Activated T-helper 2 cell treated with anti-CD3 and anti-CD28 coated beads, Interferon-gamma antibody, Interleukin-2, Interleukin-4, amounts not matched to agents 10 μg/mL and 5 μg/mL and 100 μg/mL, durations not matched to agents 14 hours and 24 hours and 36 hours (primary cell): ENCODE measurements at regions not wholly inside any gene's neighbourhood (a gene's known extent, or its start where the extent isn't known, plus 50 kb on each side); places are given as distances from the start of the nearest gene placed in this dataset.

Experiments used
- DNase-seq: peaks from one replicate; pipeline ENCODE4 v3.0.0; 2021; ENCODE audit warnings: low spot score
- H3K27ac Mint-ChIP-seq: one replicate; pipeline ENCODE4 v1.8.0; 2021; ENCODE audit warnings: mixed read lengths
- H3K27me3 Mint-ChIP-seq: one replicate; pipeline ENCODE4 v1.8.0; 2021; ENCODE audit warnings: low read depth, mixed read lengths
- H3K36me3 Mint-ChIP-seq: one replicate; pipeline ENCODE4 v1.8.0; 2021; ENCODE audit warnings: low read depth, mixed read lengths
- H3K4me1 Mint-ChIP-seq: one replicate; pipeline ENCODE4 v1.8.0; 2021; ENCODE audit warnings: low read depth, mixed read lengths
- H3K4me3 Mint-ChIP-seq: one replicate; pipeline ENCODE4 v1.8.0; 2021; ENCODE audit warnings: low read depth, mild to moderate bottlenecking, moderate library complexity, mixed read lengths
- H3K9me3 Mint-ChIP-seq: one replicate; pipeline ENCODE4 v1.8.0; 2021; ENCODE audit warnings: mixed read lengths
- intact Hi-C: fragments of 100-400 bp; cut with micrococcal nuclease; formaldehyde crosslinking; loops from one replicate; pipeline ENCODE4 v1.15.1; 2023

DNA sequence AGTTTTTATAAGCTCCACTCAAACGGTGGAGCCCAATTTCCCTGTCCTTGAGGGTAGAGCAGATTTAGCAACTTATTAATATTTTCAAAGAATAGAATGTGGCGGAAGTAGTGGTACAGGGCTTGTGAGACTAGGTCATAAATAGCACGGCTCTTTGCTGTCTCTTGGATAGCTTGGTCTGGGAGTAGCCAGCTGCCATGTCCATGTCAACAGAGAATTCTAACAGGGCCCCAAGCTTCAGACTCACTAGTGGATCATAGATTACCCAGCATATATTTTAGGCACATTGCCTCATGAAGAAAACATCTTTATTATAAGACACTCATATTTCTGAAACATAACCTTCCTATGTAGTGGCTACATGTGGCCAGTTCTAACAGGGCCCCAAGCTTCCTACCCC lies 755.7 kb downstream of the HDGFL1 start:
- Mint-ChIP-seq H3K9me3 (no peaks in the 10 kb centered on the region), H3K27ac (no peak overlapping the region), H3K27me3 (no peaks in the 10 kb centered on the region), H3K4me1 (no peaks in the 10 kb centered on the region), H3K36me3 (no peaks in the 10 kb centered on the region), H3K4me3 (no peak overlapping the region)
- no peak for DNase-seq
- intact Hi-C loops: no loop called here

DNA sequence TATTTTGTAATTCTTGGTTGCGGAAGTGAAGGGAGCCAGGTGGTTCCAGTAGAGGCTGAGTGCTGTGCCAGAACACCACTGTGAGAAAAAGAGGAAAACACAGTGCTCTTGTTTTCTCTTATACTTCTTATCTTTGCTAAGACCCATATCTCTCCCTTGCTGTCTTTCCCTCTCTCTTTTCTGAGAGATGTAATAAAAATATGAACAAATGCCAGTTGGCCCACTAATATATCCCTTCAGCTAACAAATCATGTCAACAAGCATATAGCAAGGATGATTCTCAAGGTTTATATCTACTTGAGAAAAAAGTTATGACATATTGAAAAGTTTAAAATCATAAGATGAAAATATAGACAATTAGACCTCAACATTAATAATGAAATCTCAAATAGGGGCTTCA lies 758.3 kb downstream of the HDGFL1 start:
- no peaks in the 10 kb centered on the region for H3K27me3 Mint-ChIP-seq
- no peaks in the 10 kb centered on the region for H3K4me1 Mint-ChIP-seq
- no peak overlapping the region for H3K27ac Mint-ChIP-seq
- DNase-seq: no peak
- intact Hi-C loops: no loop called here
- no peak overlapping the region for H3K4me3 Mint-ChIP-seq
- no peaks in the 10 kb centered on the region for H3K9me3 Mint-ChIP-seq
- H3K36me3 Mint-ChIP-seq: no peaks in the 10 kb centered on the region

GRCh38 chr6:23329086-23329485 lies 759.7 kb downstream of the HDGFL1 start:
- H3K27me3 Mint-ChIP-seq: no peaks in the 10 kb centered on the region
- no peaks in the 10 kb centered on the region for H3K9me3 Mint-ChIP-seq
- H3K4me3 Mint-ChIP-seq: no peak overlapping the region
- no peaks in the 10 kb centered on the region for H3K36me3 Mint-ChIP-seq
- H3K4me1 Mint-ChIP-seq: no peaks in the 10 kb centered on the region
- intact Hi-C loops: no loop called here
- no peak for DNase-seq
- no peak overlapping the region for H3K27ac Mint-ChIP-seq

- H3K27ac Mint-ChIP-seq: no peak overlapping the region
Observed at GRCh38 chr6:23330632-23331031, 761.3 kb downstream of the HDGFL1 start.

GRCh38 chr6:23334360-23334759 lies 765.0 kb downstream of the HDGFL1 start:
- Mint-ChIP-seq H3K36me3 (no peaks in the 10 kb centered on the region), H3K4me1 (no peaks in the 10 kb centered on the region), H3K9me3 (no peaks in the 10 kb centered on the region), H3K27me3 (no peaks in the 10 kb centered on the region), H3K27ac (no peak overlapping the region), H3K4me3 (no peak overlapping the region)
- DNase-seq: no peak
- intact Hi-C loops: no loop called here

More at GRCh38 chr6:23330632-23331031, 761.3 kb downstream of the HDGFL1 start:
- no peaks in the 10 kb centered on the region for H3K4me1 Mint-ChIP-seq
- H3K9me3 Mint-ChIP-seq: no peaks in the 10 kb centered on the region
- DNase-seq: no peak
- H3K4me3 Mint-ChIP-seq: no peak overlapping the region
- H3K36me3 Mint-ChIP-seq: no peaks in the 10 kb centered on the region
- intact Hi-C loops: no loop called here
- H3K27me3 Mint-ChIP-seq: no peaks in the 10 kb centered on the region

GRCh38 chr6:23335894-23336293 lies 766.5 kb downstream of the HDGFL1 start:
- no peak for DNase-seq
- Mint-ChIP-seq H3K4me3 (no peak overlapping the region), H3K9me3 (no peaks in the 10 kb centered on the region), H3K27me3 (no peaks in the 10 kb centered on the region), H3K36me3 (no peaks in the 10 kb centered on the region), H3K27ac (no peak overlapping the region), H3K4me1 (no peaks in the 10 kb centered on the region)
- intact Hi-C loops: no loop called here

DNA sequence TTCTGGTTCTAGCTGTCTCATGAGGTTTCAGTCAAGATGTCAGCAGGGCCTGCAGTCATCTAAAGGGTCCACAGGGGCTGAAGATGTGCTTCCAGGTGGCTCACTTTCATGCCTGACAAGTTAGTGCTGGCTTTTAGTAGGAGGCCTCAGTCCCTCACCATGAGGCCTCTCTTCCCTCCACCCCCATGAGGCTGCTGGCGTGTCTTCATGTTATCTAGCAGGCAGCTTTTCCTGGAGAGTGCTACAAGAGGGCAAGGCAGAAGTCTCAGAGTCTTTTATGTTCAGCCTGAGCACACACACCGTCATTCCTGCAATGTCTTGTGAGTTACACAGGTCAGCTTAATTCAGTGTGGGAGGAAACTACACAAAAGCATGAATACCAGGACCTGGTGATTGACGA lies 769.9 kb downstream of the HDGFL1 start:
- H3K27ac Mint-ChIP-seq: no peak overlapping the region
- no peak for DNase-seq
- H3K4me1 Mint-ChIP-seq: no peaks in the 10 kb centered on the region
- intact Hi-C loops: no loop called here
- H3K36me3 Mint-ChIP-seq: no peaks in the 10 kb centered on the region
- H3K27me3 Mint-ChIP-seq: no peaks in the 10 kb centered on the region
- H3K9me3 Mint-ChIP-seq: no peaks in the 10 kb centered on the region
- H3K4me3 Mint-ChIP-seq: no peak overlapping the region

DNA sequence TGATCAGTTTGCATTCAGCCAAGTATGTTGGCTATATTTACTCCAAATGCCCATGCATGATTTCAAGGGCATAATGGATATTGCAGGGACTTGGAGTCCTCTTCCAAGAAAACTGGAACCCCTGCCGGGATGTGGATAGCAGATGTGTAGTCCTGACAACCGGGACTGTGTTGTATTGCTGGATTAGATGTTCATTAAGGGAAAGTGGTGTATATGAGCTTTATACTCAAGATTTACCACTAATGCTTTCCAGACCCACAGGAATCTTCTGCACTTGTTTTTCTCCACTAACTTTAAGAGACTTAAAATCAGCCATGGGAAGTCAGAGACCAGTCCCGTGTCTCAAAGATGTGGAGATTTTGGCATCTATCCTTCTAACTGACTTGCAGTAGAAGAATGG lies 770.9 kb downstream of the HDGFL1 start:
- H3K4me1 Mint-ChIP-seq: no peaks in the 10 kb centered on the region
- no peaks in the 10 kb centered on the region for H3K9me3 Mint-ChIP-seq
- H3K36me3 Mint-ChIP-seq: no peaks in the 10 kb centered on the region
- no peak for DNase-seq
- H3K27me3 Mint-ChIP-seq: no peaks in the 10 kb centered on the region
- no peak overlapping the region for H3K27ac Mint-ChIP-seq
- intact Hi-C loops: no loop called here
- H3K4me3 Mint-ChIP-seq: no peak overlapping the region

DNA sequence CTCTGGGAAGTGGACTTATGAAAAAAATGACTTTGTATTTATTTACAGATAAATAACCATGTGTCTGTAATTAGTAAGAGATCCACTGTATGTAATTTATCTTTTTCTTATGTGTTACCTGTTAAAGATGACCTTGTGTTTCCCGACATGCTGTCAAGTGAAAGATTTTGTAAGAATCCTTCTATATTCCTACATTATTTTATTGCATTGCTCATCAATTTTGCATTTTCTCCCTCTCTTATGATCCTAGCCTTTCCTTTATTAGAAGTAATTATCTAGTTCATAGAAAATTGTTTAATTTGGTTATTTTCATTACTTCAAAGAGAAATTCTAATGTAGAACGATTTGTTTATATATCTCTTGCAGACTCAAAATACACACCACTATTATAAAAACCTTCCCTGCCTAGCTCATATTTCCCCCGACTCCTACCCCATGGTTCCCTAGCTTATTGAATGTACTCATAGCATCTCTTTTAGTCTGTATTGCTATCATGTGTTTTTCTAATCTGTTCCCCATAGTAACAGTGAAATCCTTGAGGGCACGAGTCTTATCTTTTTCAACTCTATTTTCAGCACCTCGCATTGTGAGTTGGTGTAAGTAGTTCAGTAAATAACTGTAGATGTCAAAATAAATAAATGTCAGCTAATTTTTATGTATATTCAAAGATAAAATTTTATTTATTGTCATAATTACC lies 774.4 kb downstream of the HDGFL1 start:
- Mint-ChIP-seq H3K27me3 (no peaks in the 10 kb centered on the region), H3K4me3 (no peak overlapping the region), H3K36me3 (no peaks in the 10 kb centered on the region), H3K4me1 (no peaks in the 10 kb centered on the region), H3K9me3 (peaks cover 8% of the 10 kb centered on the region), H3K27ac (no peak overlapping the region)
- no peak for DNase-seq
- intact Hi-C loops: no loop called here

DNA sequence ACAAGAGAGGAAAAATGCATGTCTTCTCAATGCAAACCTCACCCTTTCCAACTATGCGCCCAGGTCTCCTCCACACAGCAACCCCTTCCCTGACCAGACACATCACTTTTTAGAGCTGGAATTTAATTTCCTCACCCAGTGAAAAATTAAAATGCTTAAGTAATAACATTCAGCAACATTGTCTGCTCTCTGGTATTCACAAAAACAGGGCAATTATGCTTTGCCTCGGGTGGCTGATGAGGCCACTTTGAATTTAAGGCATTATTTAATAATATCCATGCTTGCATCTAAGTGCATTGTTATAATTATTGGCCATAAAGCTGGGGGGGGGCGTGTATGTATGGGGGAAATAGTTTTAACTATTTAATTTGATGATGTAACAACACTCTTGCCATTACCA lies 777.8 kb upstream of the NRSN1 start:
- Mint-ChIP-seq H3K27ac (no peak overlapping the region), H3K4me3 (no peak overlapping the region), H3K4me1 (no peaks in the 10 kb centered on the region), H3K9me3 (peaks cover 8% of the 10 kb centered on the region), H3K27me3 (no peaks in the 10 kb centered on the region), H3K36me3 (no peaks in the 10 kb centered on the region)
- no peak for DNase-seq
- intact Hi-C loops: no loop called here

DNA sequence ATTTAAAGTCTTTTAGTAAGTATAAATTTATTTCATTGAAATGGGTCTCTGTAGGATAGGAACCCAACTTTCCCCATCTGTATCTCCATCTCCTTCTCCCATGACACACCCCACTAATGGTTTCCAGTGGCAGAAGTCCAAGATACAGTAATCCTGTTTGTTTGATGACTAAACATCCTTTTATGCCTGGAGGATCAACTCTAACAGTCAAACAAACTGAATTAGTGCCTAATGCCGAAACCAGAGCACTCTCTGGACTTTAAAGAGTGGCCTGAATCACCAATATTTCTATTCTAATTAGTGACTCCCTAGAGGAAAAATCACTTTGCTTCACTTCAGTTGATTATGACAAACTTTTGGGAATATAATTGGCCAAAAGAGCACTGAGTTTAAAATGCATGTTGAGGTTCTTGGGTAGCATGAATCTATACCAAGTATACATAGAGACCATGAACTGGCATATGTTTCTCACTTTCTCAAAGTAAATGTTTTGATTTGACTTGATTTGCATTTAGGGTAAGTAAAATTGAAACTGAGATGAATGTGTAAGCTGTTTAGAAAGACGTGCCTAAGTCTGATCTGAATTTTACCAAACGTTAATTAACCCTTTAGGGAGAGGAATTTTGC lies 776.4 kb upstream of the NRSN1 start:
- H3K4me1 Mint-ChIP-seq: no peaks in the 10 kb centered on the region
- H3K9me3 Mint-ChIP-seq: peaks cover 8% of the 10 kb centered on the region
- H3K4me3 Mint-ChIP-seq: no peak overlapping the region

DNA sequence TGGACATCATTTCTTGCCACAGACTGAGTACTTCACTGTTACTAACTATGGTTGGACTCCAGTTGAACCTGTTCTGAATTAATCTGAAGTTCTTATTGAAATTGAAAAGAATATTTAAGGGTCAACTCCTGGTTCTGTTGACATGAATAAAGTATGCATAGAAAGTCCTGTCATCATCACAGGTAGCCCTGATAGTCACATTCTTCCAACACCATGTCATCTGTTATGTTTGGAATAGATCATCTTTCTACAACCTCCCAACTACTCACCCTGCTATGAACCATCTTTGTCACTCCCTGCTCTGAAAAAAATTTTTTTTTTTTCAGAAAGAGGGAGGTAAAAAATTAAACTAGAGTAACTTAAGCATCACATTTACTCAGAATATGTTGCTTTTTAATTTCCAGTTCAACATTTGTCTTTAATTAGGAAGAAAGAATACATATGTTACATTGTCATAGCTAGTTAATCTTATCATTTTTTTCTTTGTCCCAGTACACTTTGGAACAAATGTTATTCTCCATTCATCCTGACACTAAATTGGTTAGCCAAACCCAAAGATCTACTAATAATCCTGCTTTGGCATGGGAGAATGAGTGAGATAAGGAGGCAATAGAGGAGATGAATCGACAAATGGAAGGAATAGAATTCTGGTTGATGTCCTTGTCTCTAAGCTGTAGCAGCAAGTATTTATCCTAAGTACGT lies 775.1 kb upstream of the NRSN1 start:
- H3K27me3 Mint-ChIP-seq: no peaks in the 10 kb centered on the region
- intact Hi-C loops: no loop called here
- no peak overlapping the region for H3K4me3 Mint-ChIP-seq
- no peaks in the 10 kb centered on the region for H3K4me1 Mint-ChIP-seq
- H3K9me3 Mint-ChIP-seq: peaks cover 8% of the 10 kb centered on the region
- no peak overlapping the region for H3K27ac Mint-ChIP-seq
- no peak for DNase-seq
- no peaks in the 10 kb centered on the region for H3K36me3 Mint-ChIP-seq

More for the DNA sequence above, 776.4 kb upstream of the NRSN1 start:
- Mint-ChIP-seq H3K27me3 (no peaks in the 10 kb centered on the region), H3K27ac (no peak overlapping the region), H3K36me3 (no peaks in the 10 kb centered on the region)
- DNase-seq: no peak
- intact Hi-C loops: no loop called here

GRCh38 chr6:23354004-23354403 lies 772.0 kb upstream of the NRSN1 start:
- no peaks in the 10 kb centered on the region for H3K4me1 Mint-ChIP-seq
- peaks cover 6% of the 10 kb centered on the region for H3K9me3 Mint-ChIP-seq
- H3K27me3 Mint-ChIP-seq: no peaks in the 10 kb centered on the region
- H3K36me3 Mint-ChIP-seq: no peaks in the 10 kb centered on the region
- intact Hi-C loops: no loop called here
- H3K4me3 Mint-ChIP-seq: no peak overlapping the region
- DNase-seq: no peak
- H3K27ac Mint-ChIP-seq: no peak overlapping the region
